Gastrocnemius medialis (tissue), 4 donors: ENCODE measurements at regions not wholly inside any gene's neighbourhood (a gene's known extent, or its start where the extent isn't known, plus 50 kb on each side); places are given as distances from the start of the nearest gene placed in this dataset.

ENCODE experiments used
- ATAC-seq, 2 donors: fragments of 150-250 bp; one replicate each; pipeline ENCODE4 v1.9.1; 2016
- DNase-seq, 2 donors: peaks; one replicate each; pipeline ENCODE4 v3.0.0-alpha.2; 2019
- H3K27ac ChIP-seq, 4 donors: fragments of 200-600 bp; sonication (generic); 1 replicate in 1 of 4; 2 replicates in 3 of 4; pipeline ENCODE4 v1.5.1; 2016 to 2018; ENCODE audit warnings: mild to moderate bottlenecking in 2 of 4, moderate library complexity in 1 of 4
- H3K27me3 ChIP-seq, 3 donors: fragments of 200-600 bp; sonication (generic) in 2 of 3; 1 replicate in 1 of 3; 2 replicates in 2 of 3; pipeline versions ENCODE4 v1.5.1 to v1.6.0; 2016 to 2019; ENCODE audit warnings: mild to moderate bottlenecking in 1 of 3, moderate library complexity in 1 of 3
- H3K36me3 ChIP-seq, 2 donors: fragments of 200-600 bp; sonication (generic) in 1 of 2; one replicate each; pipeline ENCODE4 v1.5.1; 2017 to 2018
- H3K4me1 ChIP-seq, 2 donors: fragments of 200-600 bp; sonication (generic) in 1 of 2; one replicate each; pipeline ENCODE4 v1.5.1; 2016 to 2017; ENCODE audit warnings: mild to moderate bottlenecking in 2 of 2
- H3K4me3 ChIP-seq, 4 donors: fragments of 200-600 bp; sonication (generic) in 3 of 4; 1 replicate in 1 of 4; 2 replicates in 3 of 4; pipeline ENCODE4 v1.5.1; 2016 to 2019; ENCODE audit warnings: mild to moderate bottlenecking in 2 of 4
- H3K9me3 ChIP-seq, 3 donors: fragments of 200-600 bp; sonication (generic) in 2 of 3; 1 replicate in 1 of 3; 2 replicates in 2 of 3; pipeline ENCODE4 v1.5.1; 2016 to 2019
- CTCF ChIP-seq, 5 experiments: fragments of 450-650 bp in 3 of 5; fragments of 200-600 bp in 2 of 5; sonication (generic) in 2 of 5; IDR thresholded peaks in 4 of 5; conservative IDR thresholded peaks in 1 of 5; 1 replicate in 4 of 5; 2 replicates in 1 of 5; pipeline ENCODE4 v1.5.1; 2016 to 2019; ENCODE audit warnings: antibody characterized with exemption in 5 of 5, mild to moderate bottlenecking in 3 of 5, moderate library complexity in 3 of 5
- POLR2A ChIP-seq, 2 donors: fragments of 450-650 bp; IDR thresholded peaks; one replicate each; pipeline ENCODE4 v1.6.1; 2017; ENCODE audit warnings: antibody characterized with exemption in 2 of 2, mild to moderate bottlenecking in 2 of 2, moderate library complexity in 2 of 2
- in situ Hi-C, 4 donors: fragments of 200-750 bp; cut with MboI; loops; one replicate each; pipeline versions ENCODE4 v1.15.0 to v1.8.0; 2017; ENCODE audit warnings: low sequenced_read_pairs in 4 of 4
- intact Hi-C: fragments of 100-400 bp; cut with DNase I; formaldehyde crosslinking; loops from one replicate; pipeline ENCODE4 v1.15.1; 2023; ENCODE audit warnings: low total_unique reads

GRCh38 chr22:49483281-49483870 lies 344.3 kb downstream of the BRD1 start:
- in situ Hi-C loops (no loop called here), intact Hi-C loops (no loop called here)
- Histone ChIP-seq H3K4me3 (no peak overlapping the region), H3K9me3 (no peaks in the 10 kb centered on the region), H3K27me3 (peaks cover 0 to 11% (median 6%) of the 10 kb centered on the region in 3 donors), H3K4me1 (no peaks in the 10 kb centered on the region), H3K36me3 (no peaks in the 10 kb centered on the region), H3K27ac (no peak overlapping the region)
- ATAC-seq = no peak
- TF ChIP-seq POLR2A (IDR thresholded peaks at IDR 0.05) (no peak), CTCF (IDR thresholded peaks at IDR 0.05 in 4 of 5, conservative IDR thresholded peaks at IDR 0.05 in 1 of 5) (no peak)
- DNase-seq = no peak

GRCh38 chr22:49482811-49483210 lies 344.9 kb downstream of the BRD1 start:
- in situ Hi-C loops (no loop called here), intact Hi-C loops (no loop called here)
- Histone ChIP-seq H3K27me3 (peaks cover 0 to 11% (median 6%) of the 10 kb centered on the region in 3 donors), H3K27ac (no peak overlapping the region), H3K4me1 (no peaks in the 10 kb centered on the region), H3K36me3 (no peaks in the 10 kb centered on the region), H3K9me3 (no peaks in the 10 kb centered on the region), H3K4me3 (no peak overlapping the region)
- ATAC-seq (no peak), DNase-seq (no peak)
- TF ChIP-seq CTCF (IDR thresholded peaks at IDR 0.05 in 4 of 5, conservative IDR thresholded peaks at IDR 0.05 in 1 of 5) = no peak
- no peak for TF ChIP-seq POLR2A (IDR thresholded peaks at IDR 0.05)

- H3K4me1 ChIP-seq = no peaks in the 10 kb centered on the region
- no peak overlapping the region for H3K4me3 ChIP-seq
- no peak for DNase-seq
- H3K27ac ChIP-seq = no peak overlapping the region
- in situ Hi-C loops = no loop called here
- intact Hi-C loops = no loop called here
- no peak for TF ChIP-seq CTCF (IDR thresholded peaks at IDR 0.05 in 4 of 5, conservative IDR thresholded peaks at IDR 0.05 in 1 of 5)
- H3K27me3 ChIP-seq = peaks cover 0 to 11% (median 6%) of the 10 kb centered on the region in 3 donors
- no peak for ATAC-seq
- H3K9me3 ChIP-seq = no peaks in the 10 kb centered on the region
- H3K36me3 ChIP-seq = no peaks in the 10 kb centered on the region
These were observed 345.8 kb downstream of the BRD1 start for GRCh38 chr22:49481659-49482399.

GRCh38 chr22:49480896-49481658 lies 346.6 kb downstream of the BRD1 start:
- intact Hi-C loops (no loop called here), in situ Hi-C loops (no loop called here)
- DNase-seq (no peak), ATAC-seq (no peak)
- Histone ChIP-seq H3K27me3 (peaks cover 0 to 11% (median 6%) of the 10 kb centered on the region in 3 donors), H3K4me3 (no peak overlapping the region), H3K36me3 (no peaks in the 10 kb centered on the region), H3K27ac (no peak overlapping the region), H3K9me3 (no peaks in the 10 kb centered on the region), H3K4me1 (no peaks in the 10 kb centered on the region)
- no peak for TF ChIP-seq CTCF (IDR thresholded peaks at IDR 0.05 in 4 of 5, conservative IDR thresholded peaks at IDR 0.05 in 1 of 5)
- TF ChIP-seq POLR2A (IDR thresholded peaks at IDR 0.05) = no peak
